Sigmoid colon (tissue), 4 donors: ENCODE measurements at regions not wholly inside any gene's neighbourhood (a gene's known extent, or its start where the extent isn't known, plus 50 kb on each side); places are given as distances from the start of the nearest gene placed in this dataset.

ENCODE experiments used
- CTCF ChIP-seq, 4 experiments: fragments of 450-650 bp in 3 of 4; fragments of 200-600 bp in 1 of 4; IDR thresholded peaks; one replicate each; pipeline ENCODE4 v1.5.1; 2016 to 2019; ENCODE audit warnings: antibody characterized with exemption in 4 of 4, mild to moderate bottlenecking in 3 of 4, moderate library complexity in 2 of 4
- EP300 ChIP-seq, 4 donors: sonication (generic); formaldehyde crosslinking; IDR thresholded peaks; one replicate each; pipeline ENCODE4 v1.6.1; 2017; ENCODE audit warnings: antibody characterized with exemption in 4 of 4
- POLR2AphosphoS5 ChIP-seq, 4 donors: sonication (generic); formaldehyde crosslinking; IDR thresholded peaks; one replicate each; pipeline ENCODE4 v1.6.1; 2017; ENCODE audit warnings: antibody characterized with exemption in 4 of 4

GRCh38 chr18:44041553-44041952, 639.1 kb upstream of the SETBP1 start:
- TF ChIP-seq EP300 (IDR thresholded peaks at IDR 0.05), result no peak
- no peak for TF ChIP-seq POLR2AphosphoS5 (IDR thresholded peaks at IDR 0.05)
- no peak for TF ChIP-seq CTCF (IDR thresholded peaks at IDR 0.05)
